KOPT-K1 (cell line): ENCODE measurements at regions not wholly inside any gene's neighbourhood (a gene's known extent, or its start where the extent isn't known, plus 50 kb on each side); places are given as distances from the start of the nearest gene placed in this dataset.

Source experiments
- H3K27ac ChIP-seq: fragments of 200-600 bp; sonication (generic); 2 replicates; pipeline ENCODE4 v1.5.1; 2016; ENCODE audit warnings: antibody characterized with exemption, mild to moderate bottlenecking, low read depth, low read length; ENCODE audit not compliant: poor library complexity, severe bottlenecking
- H3K36me3 ChIP-seq: fragments of 200-600 bp; sonication (generic); 2 replicates; pipeline ENCODE4 v1.5.1; 2017; ENCODE audit warnings: antibody characterized with exemption, mild to moderate bottlenecking, low read length, moderate library complexity; ENCODE audit not compliant: insufficient read depth
- H3K9me3 ChIP-seq: fragments of 200-600 bp; sonication (generic); 2 replicates; pipeline ENCODE4 v1.5.1; 2017; ENCODE audit warnings: antibody characterized with exemption, low read length, mild to moderate bottlenecking; ENCODE audit not compliant: insufficient read depth, poor library complexity, severe bottlenecking

- H3K36me3 ChIP-seq: no peaks in the 10 kb centered on the region
- H3K27ac ChIP-seq: peak overlapping the region; percentile 6
- H3K9me3 ChIP-seq: no peaks in the 10 kb centered on the region
These were observed 289.8 kb upstream of the RTL1 start for GRCh38 chr14:101193106-101193844.

- no peaks in the 10 kb centered on the region for H3K36me3 ChIP-seq
- H3K27ac ChIP-seq: peak overlapping the region; percentile 26
- no peaks in the 10 kb centered on the region for H3K9me3 ChIP-seq
These were observed 290.4 kb upstream of the RTL1 start for GRCh38 chr14:101193845-101194372.

DNA sequence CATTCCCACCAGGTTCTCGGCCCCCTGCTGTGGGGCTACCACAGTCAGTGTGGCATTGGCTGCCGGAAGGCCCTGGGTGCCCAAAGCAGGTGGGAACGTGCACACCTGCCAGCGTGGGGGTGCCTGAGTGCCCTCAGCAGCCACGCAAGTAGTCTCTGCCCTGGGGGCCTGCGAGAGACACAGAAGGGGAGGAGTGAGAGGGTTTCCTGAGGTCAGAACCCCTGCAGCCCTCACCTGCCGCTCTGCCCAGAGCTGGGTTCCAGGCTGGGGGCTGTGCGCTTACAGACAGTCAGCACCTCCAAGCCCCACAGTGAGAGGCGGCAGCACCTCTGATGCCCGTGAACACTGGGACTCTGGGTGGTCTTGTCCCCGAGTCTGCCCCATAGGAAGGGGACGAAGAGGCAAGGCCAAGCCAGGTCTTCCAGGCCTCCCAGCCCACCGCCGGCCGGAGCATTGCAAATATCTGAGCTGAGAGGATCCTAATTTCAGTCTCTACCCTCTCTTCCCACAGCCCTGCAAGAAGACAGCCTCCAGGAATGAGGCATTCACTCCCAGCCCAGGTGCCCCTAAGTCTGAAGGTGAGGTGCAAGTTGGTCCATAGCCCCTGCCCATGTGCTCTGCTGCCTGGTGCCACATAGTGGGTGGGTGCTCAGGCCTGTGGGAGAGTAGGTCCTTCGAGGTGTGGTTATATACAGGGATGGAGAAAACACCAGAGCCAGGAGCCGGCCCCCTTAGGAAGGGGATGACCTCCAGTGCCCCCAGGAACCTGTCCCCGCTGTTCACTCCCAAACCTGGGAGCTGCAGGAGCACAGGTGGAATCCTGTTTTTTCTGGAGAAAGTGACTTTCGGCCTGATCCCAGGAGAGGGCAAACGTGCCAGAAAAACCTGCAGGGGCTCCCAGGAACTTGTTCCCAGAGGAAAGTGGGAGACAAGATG is 291.1 kb upstream of the RTL1 start:
- Histone ChIP-seq H3K9me3 (no peaks in the 10 kb centered on the region), H3K27ac (peak overlapping the region; percentile 26), H3K36me3 (no peaks in the 10 kb centered on the region)

DNA sequence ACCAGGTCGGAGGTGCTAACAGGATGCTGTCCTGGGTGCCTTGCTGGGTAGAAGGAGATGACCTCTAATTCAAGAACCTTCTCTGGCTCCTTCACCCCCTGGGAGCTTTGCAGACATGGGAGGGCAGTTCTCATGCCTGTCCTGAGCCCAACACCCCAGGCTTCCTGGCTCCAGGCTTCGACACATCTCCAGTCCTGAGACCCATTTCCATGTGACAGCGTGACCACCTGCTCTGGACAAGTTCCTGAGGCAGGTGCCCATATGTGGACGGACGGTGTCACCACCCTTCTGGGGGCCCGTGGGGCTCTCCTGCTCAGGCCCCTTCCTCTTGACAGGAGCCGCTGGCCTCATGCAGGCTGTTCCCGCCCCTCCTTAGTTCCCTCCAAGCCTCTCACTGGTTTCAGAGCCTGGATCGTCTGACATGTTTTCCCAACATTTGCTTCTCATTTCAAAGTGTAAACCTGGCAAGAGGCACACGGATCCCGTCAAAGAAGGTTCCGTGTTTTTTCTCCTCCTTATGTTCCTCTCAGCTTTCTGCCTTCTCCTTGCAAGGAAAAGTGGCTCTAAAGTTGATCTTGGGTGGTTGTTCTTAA is 291.9 kb upstream of the RTL1 start:
- Histone ChIP-seq H3K36me3 (no peaks in the 10 kb centered on the region), H3K9me3 (no peaks in the 10 kb centered on the region), H3K27ac (no peak overlapping the region)

GRCh38 chr14:101196051-101196712 is 292.7 kb upstream of the RTL1 start:
- H3K36me3 ChIP-seq: no peaks in the 10 kb centered on the region
- no peak overlapping the region for H3K27ac ChIP-seq
- H3K9me3 ChIP-seq: no peaks in the 10 kb centered on the region

DNA sequence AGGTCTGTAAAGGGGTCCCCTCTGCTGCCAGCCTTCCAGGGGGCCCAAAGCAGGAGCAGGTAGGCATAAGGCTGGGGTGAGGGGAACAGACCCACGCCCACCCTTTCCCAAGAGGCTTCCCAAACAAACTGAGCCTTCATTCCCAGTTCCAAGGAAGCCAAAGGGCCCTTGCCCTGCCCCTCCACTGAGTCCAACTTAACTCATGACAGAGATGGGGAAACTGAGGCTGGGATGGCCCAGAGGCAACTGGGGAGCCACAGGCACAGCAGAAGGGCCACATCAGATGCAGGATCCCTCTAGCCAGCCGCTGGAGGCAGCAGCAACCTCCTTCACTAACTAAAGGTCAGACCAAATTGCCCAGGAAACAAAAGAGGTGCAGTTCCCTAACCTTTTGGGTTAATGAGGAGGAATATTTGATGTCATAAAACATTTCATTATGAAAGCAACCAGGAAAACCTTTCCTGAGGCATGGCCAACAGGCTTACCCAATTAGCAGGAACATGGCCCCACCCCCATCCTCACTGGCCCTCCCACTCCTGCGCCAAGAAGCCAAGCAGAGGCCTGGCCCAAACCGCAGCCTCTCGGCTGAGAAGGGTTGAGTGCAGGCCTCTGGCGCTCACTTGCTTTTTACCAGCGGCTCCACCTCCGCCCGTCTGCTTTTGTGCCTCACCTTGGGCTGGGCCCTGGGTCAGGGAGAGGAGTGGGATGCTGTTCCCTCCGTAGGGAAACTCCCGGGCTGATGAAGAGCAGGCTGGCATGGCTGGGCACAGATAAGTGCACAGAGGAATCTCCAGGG is 293.5 kb upstream of the RTL1 start:
- no peak overlapping the region for H3K27ac ChIP-seq
- no peaks in the 10 kb centered on the region for H3K9me3 ChIP-seq
- H3K36me3 ChIP-seq: no peaks in the 10 kb centered on the region

GRCh38 chr14:101197595-101198397 is 294.3 kb upstream of the RTL1 start:
- Histone ChIP-seq H3K9me3 (peaks cover under 1% of the 10 kb centered on the region), H3K36me3 (no peaks in the 10 kb centered on the region)

GRCh38 chr14:101198398-101199027 is 295.0 kb upstream of the RTL1 start:
- Histone ChIP-seq H3K9me3 (peaks cover 7% of the 10 kb centered on the region), H3K36me3 (no peaks in the 10 kb centered on the region), H3K27ac (no peak overlapping the region)

More at GRCh38 chr14:101197595-101198397, 294.3 kb upstream of the RTL1 start:
- no peak overlapping the region for H3K27ac ChIP-seq

- Histone ChIP-seq H3K27ac (no peak overlapping the region), H3K36me3 (no peaks in the 10 kb centered on the region), H3K9me3 (peaks cover 9% of the 10 kb centered on the region)
These were observed 295.7 kb upstream of the RTL1 start for GRCh38 chr14:101199028-101199770.

GRCh38 chr14:101200008-101200649 is 296.6 kb upstream of the RTL1 start:
- Histone ChIP-seq H3K36me3 (no peaks in the 10 kb centered on the region), H3K9me3 (peaks cover 9% of the 10 kb centered on the region), H3K27ac (no peak overlapping the region)

DNA sequence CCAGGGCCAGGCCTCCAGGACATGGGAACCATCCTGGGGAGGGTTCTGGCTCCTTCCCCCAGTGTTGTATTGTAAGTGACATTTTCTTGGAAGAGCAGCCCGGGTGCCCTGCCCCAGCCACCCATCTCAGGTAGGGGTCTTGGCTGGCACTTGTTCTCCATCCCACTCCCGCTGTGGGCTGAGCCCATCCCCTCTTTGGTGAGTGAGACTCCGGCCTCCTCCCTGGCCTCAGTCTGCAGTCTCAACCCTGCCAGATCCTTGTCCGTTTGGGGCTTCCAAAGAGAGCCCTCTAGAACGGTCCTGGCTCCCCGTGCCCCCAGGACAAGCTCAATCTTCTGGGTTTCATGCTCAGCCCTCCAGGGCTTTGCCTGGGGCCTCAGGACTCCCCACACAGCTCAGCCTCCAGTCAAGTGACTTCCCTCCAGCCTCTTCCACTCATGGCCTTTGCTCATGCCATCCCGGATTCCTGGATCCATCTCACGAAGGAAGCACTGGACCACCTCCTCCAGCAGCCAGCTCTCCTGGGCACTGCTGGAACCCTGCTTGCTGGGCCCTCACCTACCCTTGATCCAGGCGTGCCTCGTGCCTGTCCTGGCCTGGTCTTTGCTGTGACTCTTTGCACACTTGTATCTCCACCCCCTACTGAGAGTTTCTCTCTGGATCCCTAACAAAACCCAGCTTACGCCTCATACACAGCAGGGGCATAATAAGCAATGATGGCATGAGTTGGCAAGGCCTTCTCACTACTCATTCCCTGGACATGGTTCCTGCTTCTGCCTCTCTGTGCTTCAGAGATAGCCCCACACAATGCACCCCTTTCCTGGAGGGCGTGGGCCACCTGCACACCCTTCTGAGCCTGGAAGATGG is 297.4 kb upstream of the RTL1 start:
- Histone ChIP-seq H3K9me3 (peaks cover 13% of the 10 kb centered on the region), H3K27ac (no peak overlapping the region), H3K36me3 (no peaks in the 10 kb centered on the region)
